Kidney epithelial cell (primary cell): ENCODE measurements at regions not wholly inside any gene's neighbourhood (a gene's known extent, or its start where the extent isn't known, plus 50 kb on each side); places are given as distances from the start of the nearest gene placed in this dataset.

Experiments
- DNase-seq: peaks from one replicate; pipeline ENCODE4 v3.0.0-alpha.2; 2010; ENCODE audit warnings: low read depth
- H3K27me3 ChIP-seq: 2 replicates; pipeline ENCODE4 v1.6.0; 2011; ENCODE audit warnings: low read length; ENCODE audit not compliant: control insufficient read depth, insufficient read depth
- H3K36me3 ChIP-seq: 2 replicates; pipeline ENCODE4 v1.5.1; 2011; ENCODE audit warnings: low read length; ENCODE audit not compliant: control insufficient read depth, insufficient read depth
- H3K4me3 ChIP-seq: 2 replicates; pipeline ENCODE4 v1.5.1; 2011; ENCODE audit warnings: low read depth, mild to moderate bottlenecking, control low read depth, low read length
- TF ChIP-seq, protein P1 (sequence below): IDR thresholded peaks from 2 replicates; pipeline ENCODE4 v1.5.1; 2011; ENCODE audit warnings: mild to moderate bottlenecking, moderate library complexity, low read length, control low read depth, inconsistent platforms; ENCODE audit not compliant: insufficient read depth, poor library complexity, severe bottlenecking

DNA sequence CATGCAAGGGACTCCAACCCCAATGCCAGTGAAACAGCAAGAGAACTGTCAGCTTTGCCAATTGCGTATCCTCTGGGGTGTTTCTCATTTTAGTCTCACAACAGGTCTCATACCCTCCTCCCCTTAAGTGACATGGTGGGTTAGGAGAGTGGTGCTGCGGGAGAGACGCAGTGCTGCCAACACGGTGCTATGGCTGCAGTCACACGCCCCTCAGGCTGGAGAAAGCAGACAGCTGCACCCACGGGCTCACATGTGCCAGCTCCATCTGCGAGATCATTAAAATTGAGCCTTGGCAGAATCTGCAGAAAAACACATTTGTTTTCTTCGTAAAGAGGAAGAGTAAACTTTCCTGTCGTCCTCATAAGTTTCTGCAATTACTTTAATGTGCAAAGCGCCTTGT, 114.7 kb downstream of the ANKRD60 start:
- no peaks in the 10 kb centered on the region for H3K36me3 ChIP-seq
- H3K27me3 ChIP-seq = no peaks in the 10 kb centered on the region
- H3K4me3 ChIP-seq = no peak overlapping the region
- DNase-seq = no peak
- TF ChIP-seq, protein P1, sequence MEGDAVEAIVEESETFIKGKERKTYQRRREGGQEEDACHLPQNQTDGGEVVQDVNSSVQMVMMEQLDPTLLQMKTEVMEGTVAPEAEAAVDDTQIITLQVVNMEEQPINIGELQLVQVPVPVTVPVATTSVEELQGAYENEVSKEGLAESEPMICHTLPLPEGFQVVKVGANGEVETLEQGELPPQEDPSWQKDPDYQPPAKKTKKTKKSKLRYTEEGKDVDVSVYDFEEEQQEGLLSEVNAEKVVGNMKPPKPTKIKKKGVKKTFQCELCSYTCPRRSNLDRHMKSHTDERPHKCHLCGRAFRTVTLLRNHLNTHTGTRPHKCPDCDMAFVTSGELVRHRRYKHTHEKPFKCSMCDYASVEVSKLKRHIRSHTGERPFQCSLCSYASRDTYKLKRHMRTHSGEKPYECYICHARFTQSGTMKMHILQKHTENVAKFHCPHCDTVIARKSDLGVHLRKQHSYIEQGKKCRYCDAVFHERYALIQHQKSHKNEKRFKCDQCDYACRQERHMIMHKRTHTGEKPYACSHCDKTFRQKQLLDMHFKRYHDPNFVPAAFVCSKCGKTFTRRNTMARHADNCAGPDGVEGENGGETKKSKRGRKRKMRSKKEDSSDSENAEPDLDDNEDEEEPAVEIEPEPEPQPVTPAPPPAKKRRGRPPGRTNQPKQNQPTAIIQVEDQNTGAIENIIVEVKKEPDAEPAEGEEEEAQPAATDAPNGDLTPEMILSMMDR = no peak

DNA sequence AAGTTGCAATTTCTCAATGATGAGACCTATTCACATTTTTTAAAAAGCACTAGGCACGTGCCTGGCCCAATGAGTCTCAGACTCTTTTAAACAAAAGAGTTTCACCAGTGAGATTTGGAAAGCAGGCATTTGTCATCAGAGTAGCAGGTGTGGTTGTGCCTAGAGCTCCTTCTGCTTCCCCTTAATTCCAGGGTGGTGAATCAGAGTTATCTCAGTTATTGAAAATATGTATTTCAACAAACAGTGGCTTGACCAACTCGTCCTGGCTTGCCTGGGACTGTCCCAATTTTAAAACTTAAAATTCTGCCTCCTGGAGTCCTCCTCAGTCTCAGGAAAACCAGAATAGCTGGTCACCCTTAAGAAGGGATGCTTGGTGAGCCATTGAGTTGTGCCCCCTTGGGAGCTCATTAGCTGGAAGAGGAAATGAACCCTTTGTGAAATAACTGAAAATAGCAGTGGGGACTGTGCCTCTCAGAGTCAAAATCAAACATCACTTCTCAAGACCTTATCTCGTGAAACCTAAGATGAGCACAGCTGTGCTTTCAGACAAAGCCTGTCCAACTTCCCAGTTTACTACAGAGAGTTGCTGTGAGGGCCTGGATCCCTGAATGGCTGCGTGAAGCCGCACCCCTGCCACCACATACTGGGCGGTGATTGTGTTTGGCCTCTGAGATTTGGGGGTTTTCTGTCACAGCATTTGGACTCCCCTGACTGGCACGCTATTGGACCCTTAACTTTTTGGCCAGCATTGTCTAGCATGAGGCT, 116.3 kb downstream of the ANKRD60 start:
- Histone ChIP-seq H3K27me3 (no peaks in the 10 kb centered on the region), H3K36me3 (no peaks in the 10 kb centered on the region), H3K4me3 (no peak overlapping the region)
- DNase-seq = no peak
- TF ChIP-seq, protein P1 = no peak

DNA sequence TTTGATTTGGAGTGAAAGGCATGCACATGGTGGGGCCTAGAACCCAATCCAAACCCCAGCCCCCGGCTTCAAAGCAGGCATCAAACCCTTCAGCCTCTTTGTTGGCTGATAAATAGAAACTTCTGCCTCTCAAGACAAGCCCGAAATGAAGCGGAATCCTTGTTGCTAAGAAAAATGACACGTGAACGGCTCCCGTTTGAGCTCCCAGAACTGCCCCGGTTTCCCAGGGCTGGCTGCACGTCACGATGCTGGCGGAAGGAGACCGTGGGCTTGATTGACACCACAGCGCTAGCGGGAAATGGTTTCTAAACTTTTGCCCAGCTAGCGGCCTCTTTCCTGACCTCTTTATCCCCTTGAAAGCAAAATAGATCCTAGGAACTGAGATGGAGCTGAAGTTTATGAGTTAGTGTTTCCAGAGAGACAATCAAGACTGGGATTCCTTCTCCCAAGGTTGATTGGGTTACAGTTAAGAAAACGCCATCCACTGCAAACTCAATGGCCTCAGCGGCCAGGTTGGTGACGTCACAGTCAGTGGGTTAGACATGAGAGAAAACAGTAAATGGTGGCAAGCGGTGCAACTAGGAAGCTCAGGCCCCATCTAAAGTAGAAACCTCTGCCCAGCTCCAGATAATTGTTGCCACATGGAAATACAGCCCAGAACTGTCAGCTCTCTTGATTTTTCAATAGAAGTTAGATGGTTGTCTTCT, 117.0 kb downstream of the ANKRD60 start:
- TF ChIP-seq, protein P1 = no peak
- H3K36me3 ChIP-seq = no peaks in the 10 kb centered on the region
- no peaks in the 10 kb centered on the region for H3K27me3 ChIP-seq
- no peak for DNase-seq
- no peak overlapping the region for H3K4me3 ChIP-seq

DNA sequence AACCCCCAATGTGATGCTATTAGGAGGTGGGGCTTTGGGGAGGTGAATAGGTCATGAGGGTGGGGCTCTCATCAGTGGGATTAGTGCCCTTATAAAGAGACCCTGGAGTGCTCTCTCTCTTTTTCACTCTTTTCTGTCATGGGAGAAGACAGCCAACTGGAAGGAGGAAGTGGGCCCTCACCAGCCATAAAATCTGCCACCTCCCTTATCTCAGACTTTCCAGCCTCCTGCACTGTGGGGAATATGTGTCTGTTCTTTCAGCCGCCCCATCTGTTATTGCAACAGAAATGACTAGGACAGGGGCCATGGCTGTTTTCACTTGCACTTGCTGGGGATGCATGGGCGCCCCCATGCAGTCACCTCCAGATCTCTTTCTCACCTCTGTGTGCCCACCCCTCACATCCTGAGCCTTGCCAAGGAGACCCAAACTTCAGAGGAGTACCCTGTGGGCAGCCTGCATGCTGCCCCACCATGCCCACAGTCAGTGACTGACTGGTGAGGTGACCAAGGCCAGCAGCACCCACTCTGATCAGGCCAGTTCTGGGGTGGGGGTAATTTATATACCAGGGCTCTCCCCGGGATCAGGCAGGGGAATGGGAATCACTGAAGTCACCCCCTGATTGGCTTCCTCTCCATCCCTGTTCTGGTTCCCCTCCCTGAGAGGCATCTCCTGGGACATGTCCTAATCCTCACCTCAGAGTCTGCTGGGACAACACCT, 118.4 kb downstream of the ANKRD60 start:
- no peak for DNase-seq
- TF ChIP-seq, protein P1 = no peak
- Histone ChIP-seq H3K27me3 (no peaks in the 10 kb centered on the region), H3K36me3 (no peaks in the 10 kb centered on the region), H3K4me3 (no peak overlapping the region)

DNA sequence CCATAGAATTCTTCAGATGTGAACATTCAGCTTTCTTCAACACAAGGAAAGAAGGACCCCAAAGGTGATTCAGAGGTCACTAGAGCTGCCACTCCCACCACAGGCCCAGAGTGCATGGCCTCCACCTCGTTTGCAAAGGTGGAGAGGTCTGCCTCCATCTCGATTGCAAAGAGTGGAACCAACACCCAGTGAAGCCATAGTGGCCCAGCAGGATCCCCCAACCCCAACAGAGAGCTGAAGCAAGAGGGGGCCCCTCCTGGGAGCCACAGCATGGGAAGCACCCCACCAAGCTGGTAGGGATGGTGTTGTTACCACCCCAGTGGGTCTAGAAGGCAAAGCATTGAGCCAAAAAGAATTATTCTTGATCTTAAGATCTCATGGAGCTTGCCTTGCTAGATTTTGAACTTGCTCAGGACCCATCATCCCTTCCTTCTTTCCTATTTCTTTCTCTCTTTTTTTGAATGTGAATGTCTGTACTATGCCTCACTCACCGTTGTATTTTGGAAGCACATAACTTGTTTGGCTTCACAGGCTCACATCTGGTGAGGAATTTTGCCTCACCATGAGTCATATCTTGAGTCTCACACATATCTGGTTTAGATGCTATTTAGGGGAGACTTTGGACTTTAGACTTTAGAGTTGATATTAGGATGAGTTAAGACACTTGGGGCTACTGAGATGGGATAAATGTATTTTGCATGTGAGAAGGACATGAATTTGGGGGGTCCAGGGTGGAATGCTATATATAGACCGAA, 119.2 kb downstream of the ANKRD60 start:
- no peak for DNase-seq
- TF ChIP-seq, protein P1 = no peak
- H3K36me3 ChIP-seq = no peaks in the 10 kb centered on the region
- no peaks in the 10 kb centered on the region for H3K27me3 ChIP-seq
- H3K4me3 ChIP-seq = no peak overlapping the region
